Upper lobe of left lung (tissue), 4 donors: ENCODE measurements at regions not wholly inside any gene's neighbourhood (a gene's known extent, or its start where the extent isn't known, plus 50 kb on each side); places are given as distances from the start of the nearest gene placed in this dataset.

Source experiments
- CTCF ChIP-seq, 6 experiments: fragments of 450-650 bp in 4 of 6; fragments of 200-600 bp in 2 of 6; sonication (generic) in 2 of 6; IDR thresholded peaks; one replicate each; pipeline ENCODE4 v1.5.1; 2016 to 2019; ENCODE audit warnings: antibody characterized with exemption in 6 of 6
- EP300 ChIP-seq, 4 donors: sonication (generic); formaldehyde crosslinking; IDR thresholded peaks; one replicate each; pipeline ENCODE4 v1.5.1; 2017; ENCODE audit warnings: antibody characterized with exemption in 4 of 4, control low read depth in 2 of 4
- POLR2AphosphoS5 ChIP-seq, 2 donors: sonication (generic); formaldehyde crosslinking; IDR thresholded peaks; one replicate each; pipeline ENCODE4 v1.5.1; 2017; ENCODE audit warnings: antibody characterized with exemption in 2 of 2

- TF ChIP-seq POLR2AphosphoS5 (IDR thresholded peaks at IDR 0.05) = no peak
- TF ChIP-seq CTCF (IDR thresholded peaks at IDR 0.05) = no peak
- no peak for TF ChIP-seq EP300 (IDR thresholded peaks at IDR 0.05)
These were observed 357.5 kb downstream of the CAAP1 start for GRCh38 chr9:26535151-26535550.
